GM12878 (cell line): ENCODE measurements at regions not wholly inside any gene's neighbourhood (a gene's known extent, or its start where the extent isn't known, plus 50 kb on each side); places are given as distances from the start of the nearest gene placed in this dataset.

ENCODE experiments used
- ATAC-seq: fragments of 200-7000 bp; cut with Tn5 transposase; 3 replicates; pipeline ENCODE4 v1.9.1; 2020; ENCODE audit warnings: mild to moderate bottlenecking, moderate library complexity
- BruUV-seq: library from RNA; stranded (reverse); fragments of 400-500 nt; replicated peaks from 2 replicates; lab custom pipeline; 2021; lab: Mats Ljungman, UMichigan
- CTCF ChIA-PET: fragments of 300-600 bp; sonication (Branson Sonifier 250); formaldehyde crosslinking; extraction: SDS; loops from one replicate; lab custom pipeline; 2021; ENCODE audit warnings: inconsistent platforms; lab: Yijun Ruan, JAX
- POLR2A ChIA-PET: fragments of 350-600 bp; formaldehyde crosslinking; extraction: SDS; loops from one replicate; lab custom pipeline; 2021; ENCODE audit warnings: inconsistent platforms; lab: Charles Lee
- RAD21 ChIA-PET: fragments of 300-600 bp; sonication (Branson Sonifier 250); formaldehyde crosslinking; loops from one replicate; lab custom pipeline; 2023; ENCODE audit warnings: antibody characterized with exemption; ENCODE audit not compliant: unreplicated experiment; lab: Charles Lee
- SMC1A ChIA-PET: fragments of 300-600 bp; sonication (Branson Sonifier 250); formaldehyde crosslinking; loops from one replicate; lab custom pipeline; 2023; ENCODE audit not compliant: unreplicated experiment, uncharacterized antibody; lab: Charles Lee
- DNase-seq: peaks from one replicate; pipeline ENCODE4 v3.0.0-alpha.2; 2011; ENCODE audit warnings: low read depth, low spot score
- FAIRE-seq: peaks from 3 replicates; lab custom pipeline; 2011; peaks lifted over from hg19 to GRCh38; lab: Jason Lieb, UNC
- H2AFZ ChIP-seq: 2 replicates; pipeline ENCODE4 v1.6.0; 2011; ENCODE audit warnings: low read depth, low read length, control low read depth; ENCODE audit not compliant: control insufficient read depth
- H3K27ac ChIP-seq: 2 replicates; pipeline ENCODE4 v1.5.1; 2011; ENCODE audit warnings: control low read depth; ENCODE audit not compliant: control insufficient read depth, insufficient read depth
- H3K27me3 ChIP-seq, 2 experiments: replicated peaks in 1 of 2; 2 replicates each; pipeline versions ENCODE4 v1.6.0 to v1.6.1; 2011; ENCODE audit warnings: low read length in 1 of 2; ENCODE audit not compliant: control insufficient read depth in 2 of 2, insufficient read depth in 2 of 2
- H3K36me3 ChIP-seq, 2 experiments: 2 replicates each; pipeline ENCODE4 v1.5.1; 2011; ENCODE audit warnings: low read length in 1 of 2; ENCODE audit not compliant: control insufficient read depth in 2 of 2, insufficient read depth in 2 of 2
- H3K4me1 ChIP-seq: 2 replicates; pipeline ENCODE4 v1.6.1; 2011; ENCODE audit warnings: mild to moderate bottlenecking, low read length, moderate library complexity, mixed read lengths; ENCODE audit not compliant: control insufficient read depth, insufficient read depth
- H3K4me2 ChIP-seq: 2 replicates; pipeline ENCODE4 v1.6.0; 2011; ENCODE audit warnings: control low read depth; ENCODE audit not compliant: control insufficient read depth, insufficient read depth
- H3K4me3 ChIP-seq: fragments of 200-600 bp; sonication (generic); 2 replicates; pipeline ENCODE4 v1.5.1; 2016
- H3K79me2 ChIP-seq: 2 replicates; pipeline ENCODE4 v1.6.0; 2011; ENCODE audit warnings: low read length; ENCODE audit not compliant: control insufficient read depth, insufficient read depth
- H3K9ac ChIP-seq: 2 replicates; pipeline ENCODE4 v1.8.0; 2011; ENCODE audit warnings: low read length, control low read depth, mixed read lengths; ENCODE audit not compliant: control insufficient read depth, insufficient read depth
- H3K9me3 ChIP-seq: replicated peaks from 3 replicates; pipeline ENCODE4 v1.5.1; 2011; ENCODE audit warnings: mild to moderate bottlenecking, low read length; ENCODE audit not compliant: control insufficient read depth, insufficient read depth
- H4K20me1 ChIP-seq: 2 replicates; pipeline ENCODE4 v1.6.0; 2011; ENCODE audit not compliant: control insufficient read depth, insufficient read depth
- RUNX3 ChIP-seq: IDR thresholded peaks from 2 replicates; pipeline ENCODE4 v1.6.1; 2012; ENCODE audit warnings: low read length, inconsistent platforms
- SKIL ChIP-seq: fragments of 450-650 bp; IDR thresholded peaks from 2 replicates; pipeline ENCODE4 v1.6.1; 2017; ENCODE audit warnings: mild to moderate bottlenecking, low read depth, inconsistent platforms; ENCODE audit not compliant: poor library complexity, severe bottlenecking
- WGBS: methylation state at CpG from one replicate; pipeline ENCODE4 v1.1.6; 2016; ENCODE audit warnings: low lambda C conversion rate; ENCODE audit not compliant: insufficient replicate concordance, insufficient coverage; ENCODE audit errors: missing lambda C conversion rate; 5-methylcytosine and 5-hydroxymethylcytosine counted together
- in situ Hi-C: fragments of 300-500 bp; cut with MboI; formaldehyde crosslinking; loops from 9 replicates; pipeline ENCODE4 v1.14.3; 2018; ENCODE audit warnings: mixed read lengths
- intact Hi-C: fragments of 100-400 bp; cut with micrococcal nuclease; formaldehyde crosslinking; loops from one replicate; pipeline ENCODE4 v1.14.2; 2022; ENCODE audit not compliant: unreplicated experiment

GRCh38 chr1:25004355-25004754 lies 74.3 kb upstream of the RUNX3 start:
- in situ Hi-C loops (loop anchor here (25.0 kb wide), 1 partner anchor 1417 kb away; no protein-coding TSS in a partner anchor), intact Hi-C loops (no loop called here)
- ChIA-PET SMC1A (interaction anchor here (0.7 to 1.8 kb wide), 3 partner anchors 18 to 44 kb away, joined by 3 to 5 read pairs (median 4); no protein-coding TSS in a partner anchor), CTCF (interaction anchor here (1.2 to 1.6 kb wide), 2 partner anchors 10 to 17 kb away, joined by 3 to 5 read pairs; no protein-coding TSS in a partner anchor), RAD21 (interaction anchor here (1.4 kb wide), 1 partner anchor 53 kb away, joined by 4 read pairs; no protein-coding TSS in a partner anchor), POLR2A (interaction anchor here (1.1 kb wide), 1 partner anchor 39 kb away, joined by 4 read pairs; no protein-coding TSS in a partner anchor)
- no peak overlapping the region for H2AFZ ChIP-seq
- peaks cover 7% of the 10 kb centered on the region for H3K4me1 ChIP-seq
- no peak overlapping the region for H3K4me3 ChIP-seq
- ATAC-seq (no peak), FAIRE-seq (no peak), DNase-seq (no peak)
- BruUV-seq = no TSS peak
- no peaks in the 10 kb centered on the region for H3K79me2 ChIP-seq
- no peaks in the 10 kb centered on the region for H4K20me1 ChIP-seq
- no peak overlapping the region for H3K4me2 ChIP-seq
- no peaks in the 10 kb centered on the region for H3K27me3 ChIP-seq
- no peaks in the 10 kb centered on the region for H3K36me3 ChIP-seq
- 48% methylated on average over 2 of the region's 2 CpGs for WGBS
- no peak overlapping the region for H3K9ac ChIP-seq
- no peak overlapping the region for H3K27ac ChIP-seq
- H3K9me3 ChIP-seq = no peaks in the 10 kb centered on the region
- TF ChIP-seq RUNX3 (peak; percentile 38; the same call in 1 of the 2 replicates), SKIL (no peak)
